ENCODE measurements at regions not wholly inside any gene's neighbourhood (a gene's known extent, or its start where the extent isn't known, plus 50 kb on each side); places are given as distances from the start of the nearest gene placed in this dataset.

DNA sequence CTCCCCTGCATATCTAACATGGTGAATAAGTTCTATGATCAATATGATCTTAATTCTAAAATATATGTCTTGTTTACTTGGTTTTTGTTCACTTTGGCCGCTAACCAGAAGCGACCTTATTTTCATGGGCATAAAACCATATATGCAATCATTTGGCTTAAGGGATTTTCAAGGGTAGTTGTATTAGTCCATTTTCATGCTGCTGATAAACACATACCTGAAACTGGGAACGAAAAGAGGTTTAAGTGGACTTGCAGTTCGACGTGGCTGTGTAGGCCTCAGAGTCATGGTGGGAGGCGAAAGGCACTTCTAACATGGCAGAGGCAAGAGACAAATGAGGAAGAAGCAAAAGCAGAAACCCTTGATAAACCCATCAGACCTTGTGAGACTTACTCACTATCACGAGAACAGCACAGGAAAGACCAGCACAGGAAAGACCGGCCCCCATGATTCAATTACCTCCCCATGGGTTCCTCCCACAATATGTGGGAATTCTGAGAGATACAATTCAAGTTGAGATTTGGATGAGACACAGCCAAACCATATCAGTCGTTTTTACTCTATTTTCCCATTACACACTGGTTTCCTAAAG is 114.3 kb upstream of the CPEB2 start:
- Mint-ChIP-seq H3K4me3 (no peak overlapping the region), H3K4me1 (no peaks in the 10 kb centered on the region), H3K36me3 (ENCODE audit: low read depth) (no peaks in the 10 kb centered on the region), H3K9me3 (no peaks in the 10 kb centered on the region), H3K27ac (no peak overlapping the region), H3K27me3 (no peaks in the 10 kb centered on the region)
- intact Hi-C loops (cut with micrococcal nuclease) = no loop called here
- no peak for ATAC-seq (ENCODE audit: low read depth)
- TF ChIP-seq, protein P1, sequence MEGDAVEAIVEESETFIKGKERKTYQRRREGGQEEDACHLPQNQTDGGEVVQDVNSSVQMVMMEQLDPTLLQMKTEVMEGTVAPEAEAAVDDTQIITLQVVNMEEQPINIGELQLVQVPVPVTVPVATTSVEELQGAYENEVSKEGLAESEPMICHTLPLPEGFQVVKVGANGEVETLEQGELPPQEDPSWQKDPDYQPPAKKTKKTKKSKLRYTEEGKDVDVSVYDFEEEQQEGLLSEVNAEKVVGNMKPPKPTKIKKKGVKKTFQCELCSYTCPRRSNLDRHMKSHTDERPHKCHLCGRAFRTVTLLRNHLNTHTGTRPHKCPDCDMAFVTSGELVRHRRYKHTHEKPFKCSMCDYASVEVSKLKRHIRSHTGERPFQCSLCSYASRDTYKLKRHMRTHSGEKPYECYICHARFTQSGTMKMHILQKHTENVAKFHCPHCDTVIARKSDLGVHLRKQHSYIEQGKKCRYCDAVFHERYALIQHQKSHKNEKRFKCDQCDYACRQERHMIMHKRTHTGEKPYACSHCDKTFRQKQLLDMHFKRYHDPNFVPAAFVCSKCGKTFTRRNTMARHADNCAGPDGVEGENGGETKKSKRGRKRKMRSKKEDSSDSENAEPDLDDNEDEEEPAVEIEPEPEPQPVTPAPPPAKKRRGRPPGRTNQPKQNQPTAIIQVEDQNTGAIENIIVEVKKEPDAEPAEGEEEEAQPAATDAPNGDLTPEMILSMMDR (IDR thresholded peaks at IDR 0.05) = no peak
- no peak for DNase-seq
- POLR2A ChIA-PET = no interaction called here
- CTCF ChIA-PET = no interaction called here

DNA sequence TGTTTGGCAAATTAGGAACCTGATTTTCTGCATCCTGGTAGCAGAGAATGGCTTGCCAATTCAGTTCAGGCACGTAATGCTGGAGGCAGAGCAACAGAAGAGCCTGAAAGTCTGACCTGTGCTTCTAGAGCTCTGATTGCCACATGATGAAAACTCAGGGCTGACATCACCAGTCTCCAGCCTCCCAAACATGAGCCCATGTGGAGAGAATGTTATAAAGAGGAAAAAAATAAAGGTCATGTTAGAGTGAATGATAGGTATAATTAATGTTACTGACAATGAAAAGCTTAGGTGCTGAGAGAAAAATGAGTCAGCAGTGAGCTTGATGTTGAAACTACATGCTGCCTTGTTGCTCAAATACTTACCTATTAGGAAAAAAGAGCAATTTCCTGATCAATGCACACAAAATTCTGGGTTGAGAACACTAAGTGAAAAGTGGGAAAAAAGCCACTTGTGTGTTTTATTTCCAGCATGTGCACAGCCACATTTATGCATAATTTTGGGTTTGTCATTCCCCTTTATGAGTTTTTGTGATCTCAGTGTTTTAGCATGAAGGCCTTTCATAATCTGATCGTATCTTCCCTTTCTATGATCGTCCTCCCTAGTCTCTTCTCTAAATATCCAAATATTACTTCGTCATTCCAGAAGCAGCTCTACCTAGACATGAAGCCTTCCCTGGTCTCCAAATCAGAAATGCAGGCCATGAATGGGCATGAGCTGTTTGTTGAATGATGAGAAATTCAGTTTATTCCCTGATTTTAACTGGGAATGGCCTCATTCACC is 113.3 kb upstream of the CPEB2 start:
- ChIA-PET CTCF (interaction anchor here (1.0 kb wide), 1 partner anchor 1060 kb away, joined by 3 read pairs; no protein-coding TSS in a partner anchor), POLR2A (no interaction called here)
- ATAC-seq (ENCODE audit: low read depth) = no peak
- intact Hi-C loops (cut with micrococcal nuclease) = no loop called here
- no peaks in the 10 kb centered on the region for H3K4me1 Mint-ChIP-seq
- no peaks in the 10 kb centered on the region for H3K27me3 Mint-ChIP-seq
- H3K9me3 Mint-ChIP-seq = no peaks in the 10 kb centered on the region
- TF ChIP-seq, protein P1 (IDR thresholded peaks at IDR 0.05) = no peak
- H3K27ac Mint-ChIP-seq = no peak overlapping the region
- no peak for DNase-seq
- no peak overlapping the region for H3K4me3 Mint-ChIP-seq
- H3K36me3 Mint-ChIP-seq (ENCODE audit: low read depth) = no peaks in the 10 kb centered on the region

DNA sequence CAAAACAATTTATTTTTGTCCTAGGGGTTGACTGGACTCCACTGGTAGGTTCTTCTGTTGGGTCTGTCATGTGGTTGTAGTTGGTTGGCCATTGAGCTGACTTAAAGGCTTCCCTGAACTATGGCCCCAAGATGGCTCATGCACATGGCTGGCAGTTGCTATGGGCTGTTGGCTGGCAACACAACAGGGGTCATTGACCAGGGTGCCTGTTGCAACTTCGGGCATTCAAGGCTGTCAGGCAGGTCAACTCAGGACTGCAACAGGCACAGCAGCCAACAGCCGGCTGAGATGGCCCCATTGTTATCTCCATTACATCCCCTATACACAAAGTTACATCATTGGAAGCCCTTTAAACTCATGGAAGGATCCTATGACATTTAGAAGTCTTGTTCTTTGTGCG is 109.7 kb upstream of the CPEB2 start:
- POLR2A ChIA-PET = no interaction called here
- no peaks in the 10 kb centered on the region for H3K36me3 Mint-ChIP-seq (ENCODE audit: low read depth)
- CTCF ChIA-PET = interaction anchor here (0.6 kb wide), 1 partner anchor 1237 kb away, joined by 3 read pairs; no protein-coding TSS in a partner anchor
- intact Hi-C loops (cut with micrococcal nuclease) = no loop called here
- peaks cover 3% of the 10 kb centered on the region for H3K27me3 Mint-ChIP-seq
- ATAC-seq (ENCODE audit: low read depth) (no peak), DNase-seq (no peak)
- TF ChIP-seq, protein P1 (IDR thresholded peaks at IDR 0.05) = no peak
- no peaks in the 10 kb centered on the region for H3K4me1 Mint-ChIP-seq
- H3K9me3 Mint-ChIP-seq = no peaks in the 10 kb centered on the region
- H3K4me3 Mint-ChIP-seq = no peak overlapping the region
- no peak overlapping the region for H3K27ac Mint-ChIP-seq

DNA sequence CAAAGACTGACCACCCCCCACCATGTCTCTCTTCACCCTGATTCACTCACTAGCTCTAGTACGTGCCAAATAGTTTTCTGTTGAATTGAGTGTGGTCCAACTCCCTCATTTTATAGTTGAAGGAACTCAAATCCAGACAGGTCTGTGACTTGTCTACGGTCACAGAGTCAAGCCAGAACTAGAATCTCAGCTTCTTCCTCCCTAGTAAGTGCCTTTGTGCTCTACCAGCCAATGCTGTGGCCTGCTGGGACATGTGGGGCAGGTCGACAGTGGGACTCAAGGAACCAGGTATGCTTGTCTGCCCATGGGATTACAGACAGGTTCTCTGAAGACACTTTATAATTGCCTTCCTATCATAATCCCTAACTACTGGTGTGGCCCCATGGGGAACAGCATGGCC is 108.6 kb upstream of the CPEB2 start:
- H3K9me3 Mint-ChIP-seq = no peaks in the 10 kb centered on the region
- peaks cover 3% of the 10 kb centered on the region for H3K27me3 Mint-ChIP-seq
- TF ChIP-seq, protein P1 (IDR thresholded peaks at IDR 0.05) = no peak
- no peaks in the 10 kb centered on the region for H3K36me3 Mint-ChIP-seq (ENCODE audit: low read depth)
- no peaks in the 10 kb centered on the region for H3K4me1 Mint-ChIP-seq
- POLR2A ChIA-PET = no interaction called here
- ATAC-seq (ENCODE audit: low read depth) (no peak), DNase-seq (no peak)
- intact Hi-C loops (cut with micrococcal nuclease) = no loop called here
- no peak overlapping the region for H3K27ac Mint-ChIP-seq
- CTCF ChIA-PET = no interaction called here
- H3K4me3 Mint-ChIP-seq = no peak overlapping the region

DNA sequence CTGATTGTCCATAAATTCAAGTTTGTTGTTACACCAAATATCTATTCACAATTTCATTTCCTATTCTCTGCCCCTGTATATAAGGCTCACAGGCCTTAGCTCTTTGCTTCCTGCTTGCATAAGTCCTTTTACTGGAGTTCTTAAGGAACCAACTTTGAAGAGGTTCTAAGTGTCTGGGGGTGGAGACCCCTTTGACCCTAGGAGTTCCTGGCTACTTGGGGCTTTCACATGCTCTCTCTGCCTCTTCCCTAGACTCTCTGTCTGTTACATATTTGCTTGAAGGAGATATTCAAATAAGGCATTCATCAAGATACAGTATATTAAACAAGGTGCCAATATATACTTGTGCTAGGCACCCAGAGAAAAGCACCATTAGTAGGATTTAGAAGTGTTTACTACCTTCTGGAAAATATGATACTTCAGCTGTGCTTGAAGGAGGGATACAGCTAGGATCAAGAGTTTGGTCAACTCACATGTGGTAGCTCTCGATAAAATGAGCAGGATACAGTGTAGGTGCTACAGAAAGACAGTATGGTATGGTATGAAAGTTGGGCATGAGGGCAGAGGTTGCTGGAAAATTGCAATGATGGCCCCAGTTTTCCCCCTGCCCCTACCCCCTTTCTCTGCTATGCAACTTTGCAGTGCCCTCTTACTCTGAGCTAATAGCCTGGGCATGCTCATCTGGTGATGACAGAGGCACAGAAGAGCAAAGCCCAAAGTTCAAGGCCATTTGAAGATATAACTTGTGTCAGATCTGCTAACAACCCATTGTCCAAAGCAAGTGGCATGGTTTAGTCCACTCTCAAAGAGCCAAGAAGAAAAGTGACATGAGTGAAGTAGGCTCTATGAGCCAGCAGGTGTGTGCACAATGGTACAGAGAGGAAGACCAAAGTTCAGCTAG is 107.6 kb upstream of the CPEB2 start:
- Mint-ChIP-seq H3K27ac (no peak overlapping the region), H3K27me3 (peaks cover 6% of the 10 kb centered on the region), H3K4me1 (no peaks in the 10 kb centered on the region), H3K36me3 (ENCODE audit: low read depth) (no peaks in the 10 kb centered on the region), H3K9me3 (no peaks in the 10 kb centered on the region), H3K4me3 (no peak overlapping the region)
- intact Hi-C loops (cut with micrococcal nuclease) = no loop called here
- TF ChIP-seq, protein P1 (IDR thresholded peaks at IDR 0.05) = no peak
- ATAC-seq (ENCODE audit: low read depth) (no peak), DNase-seq (no peak)
- POLR2A ChIA-PET = no interaction called here
- CTCF ChIA-PET = no interaction called here

All from activated B cell treated with CpG ODN at 0.5 μM for 24 hours (primary cell).